ENCODE measurements at regions not wholly inside any gene's neighbourhood (a gene's known extent, or its start where the extent isn't known, plus 50 kb on each side); places are given as distances from the start of the nearest gene placed in this dataset.

DNA sequence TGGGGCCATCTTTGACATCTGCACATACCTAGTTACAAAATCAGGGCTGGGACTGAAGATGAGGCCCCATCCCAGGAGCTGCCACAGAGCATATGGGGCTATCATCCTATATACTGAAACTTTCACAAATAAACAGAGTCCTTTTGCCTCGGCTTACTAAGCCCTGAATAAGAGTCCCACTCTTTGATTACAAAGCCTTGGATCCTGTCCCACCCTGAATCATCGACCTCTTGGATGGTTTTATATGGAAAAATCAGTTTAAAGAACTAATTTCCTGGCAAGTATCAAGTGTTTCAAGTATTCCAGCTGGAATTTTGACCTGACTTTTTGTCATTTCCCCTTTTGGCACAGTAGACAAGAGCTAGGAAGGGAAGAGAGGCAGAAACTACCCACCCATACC, 331.3 kb upstream of the FRG2C start:
- TF ChIP-seq SUZ12 (IDR thresholded peaks at IDR 0.05; ENCODE audit: extremely low read depth, insufficient read depth, insufficient read length) (no peak), YY1 (IDR thresholded peaks at IDR 0.05; ENCODE audit: insufficient read depth, insufficient read length) (no peak), ZNF274 (IDR thresholded peaks at IDR 0.05; ENCODE audit: low read depth, low read length) (no peak)

Data from NT2/D1 (cell line).